ENCODE measurements at regions not wholly inside any gene's neighbourhood (a gene's known extent, or its start where the extent isn't known, plus 50 kb on each side); places are given as distances from the start of the nearest gene placed in this dataset.

- no TSS peak for BruUV-seq (replicated peaks)
- intact Hi-C loops (cut with micrococcal nuclease; ENCODE audit: unreplicated experiment): no loop called here
- DNase-seq (ENCODE audit: low spot score): no peak
- no peak for TF ChIP-seq CTCF (conservative IDR thresholded peaks at IDR 0.05; ENCODE audit: low read depth, low read length)
- TF ChIP-seq EZH2 (IDR thresholded peaks at IDR 0.05; ENCODE audit: borderline replicate concordance, low read depth, low read length, poor library complexity, severe bottlenecking): no peak
- POLR2A ChIA-PET (ENCODE audit: low non-redundant PET): no interaction called here
- Histone ChIP-seq H3K27me3 (replicated peaks; ENCODE audit: insufficient read depth, low read depth, low read length, poor library complexity) (no peaks in the 10 kb centered on the region), H3K27ac (ENCODE audit: low read depth, low read length, poor library complexity, severe bottlenecking) (no peak overlapping the region), H3K4me3 (ENCODE audit: low read depth, low read length, poor library complexity, severe bottlenecking) (no peak overlapping the region), H3K4me1 (ENCODE audit: insufficient read depth, low read length, poor library complexity, severe bottlenecking) (no peaks in the 10 kb centered on the region), H3K36me3 (ENCODE audit: insufficient read depth, low read length, poor library complexity, severe bottlenecking) (no peaks in the 10 kb centered on the region), H3K9me3 (ENCODE audit: low read depth, low read length, poor library complexity, severe bottlenecking) (no peaks in the 10 kb centered on the region)
- CTCF ChIA-PET: no interaction called here
Measured at GRCh38 chr6:50637267-50637666, 76.1 kb upstream of the TFAP2D start.

- Histone ChIP-seq H3K27ac (ENCODE audit: low read depth, low read length, poor library complexity, severe bottlenecking) (no peak overlapping the region), H3K27me3 (replicated peaks; ENCODE audit: insufficient read depth, low read depth, low read length, poor library complexity) (peaks cover 10% of the 10 kb centered on the region), H3K9me3 (ENCODE audit: low read depth, low read length, poor library complexity, severe bottlenecking) (peaks cover 5% of the 10 kb centered on the region), H3K4me1 (ENCODE audit: insufficient read depth, low read length, poor library complexity, severe bottlenecking) (no peaks in the 10 kb centered on the region), H3K36me3 (ENCODE audit: insufficient read depth, low read length, poor library complexity, severe bottlenecking) (no peaks in the 10 kb centered on the region), H3K4me3 (ENCODE audit: low read depth, low read length, poor library complexity, severe bottlenecking) (no peak overlapping the region)
- TF ChIP-seq CTCF (conservative IDR thresholded peaks at IDR 0.05; ENCODE audit: low read depth, low read length): no peak
- TF ChIP-seq EZH2 (IDR thresholded peaks at IDR 0.05; ENCODE audit: borderline replicate concordance, low read depth, low read length, poor library complexity, severe bottlenecking): no peak
- intact Hi-C loops (cut with micrococcal nuclease; ENCODE audit: unreplicated experiment): no loop called here
- ChIA-PET CTCF (no interaction called here), POLR2A (ENCODE audit: low non-redundant PET) (no interaction called here)
- BruUV-seq (replicated peaks): no TSS peak
- no peak for DNase-seq (ENCODE audit: low spot score)
Measured at GRCh38 chr6:50649086-50649485, 64.2 kb upstream of the TFAP2D start.

- intact Hi-C loops (cut with micrococcal nuclease; ENCODE audit: unreplicated experiment): no loop called here
- BruUV-seq (replicated peaks): no TSS peak
- no peak for DNase-seq (ENCODE audit: low spot score)
- Histone ChIP-seq H3K27me3 (replicated peaks; ENCODE audit: insufficient read depth, low read depth, low read length, poor library complexity) (peaks cover 10% of the 10 kb centered on the region), H3K36me3 (ENCODE audit: insufficient read depth, low read length, poor library complexity, severe bottlenecking) (no peaks in the 10 kb centered on the region), H3K27ac (ENCODE audit: low read depth, low read length, poor library complexity, severe bottlenecking) (no peak overlapping the region), H3K4me3 (ENCODE audit: low read depth, low read length, poor library complexity, severe bottlenecking) (no peak overlapping the region), H3K9me3 (ENCODE audit: low read depth, low read length, poor library complexity, severe bottlenecking) (peaks cover 5% of the 10 kb centered on the region), H3K4me1 (ENCODE audit: insufficient read depth, low read length, poor library complexity, severe bottlenecking) (no peaks in the 10 kb centered on the region)
- ChIA-PET POLR2A (ENCODE audit: low non-redundant PET) (no interaction called here), CTCF (no interaction called here)
- TF ChIP-seq CTCF (conservative IDR thresholded peaks at IDR 0.05; ENCODE audit: low read depth, low read length): no peak
- TF ChIP-seq EZH2 (IDR thresholded peaks at IDR 0.05; ENCODE audit: borderline replicate concordance, low read depth, low read length, poor library complexity, severe bottlenecking): no peak
Measured at GRCh38 chr6:50653253-50653652, 60.1 kb upstream of the TFAP2D start.

All from A673 (cell line).